GM18867 (cell line): ENCODE measurements at regions not wholly inside any gene's neighbourhood (a gene's known extent, or its start where the extent isn't known, plus 50 kb on each side); places are given as distances from the start of the nearest gene placed in this dataset.
"Not testable (repeated sequence)": the region's sequence is repeated elsewhere in the genome, so short reads cannot be mapped to it uniquely, and the experiment has no call there.

Experiments used
- ATAC-seq: cut with Tn5 transposase; IDR thresholded peaks from one replicate; pipeline ENCODE4 v1.9.1; 2021; ENCODE audit warnings: mild to moderate bottlenecking, moderate library complexity; ENCODE audit not compliant: unreplicated experiment

DNA sequence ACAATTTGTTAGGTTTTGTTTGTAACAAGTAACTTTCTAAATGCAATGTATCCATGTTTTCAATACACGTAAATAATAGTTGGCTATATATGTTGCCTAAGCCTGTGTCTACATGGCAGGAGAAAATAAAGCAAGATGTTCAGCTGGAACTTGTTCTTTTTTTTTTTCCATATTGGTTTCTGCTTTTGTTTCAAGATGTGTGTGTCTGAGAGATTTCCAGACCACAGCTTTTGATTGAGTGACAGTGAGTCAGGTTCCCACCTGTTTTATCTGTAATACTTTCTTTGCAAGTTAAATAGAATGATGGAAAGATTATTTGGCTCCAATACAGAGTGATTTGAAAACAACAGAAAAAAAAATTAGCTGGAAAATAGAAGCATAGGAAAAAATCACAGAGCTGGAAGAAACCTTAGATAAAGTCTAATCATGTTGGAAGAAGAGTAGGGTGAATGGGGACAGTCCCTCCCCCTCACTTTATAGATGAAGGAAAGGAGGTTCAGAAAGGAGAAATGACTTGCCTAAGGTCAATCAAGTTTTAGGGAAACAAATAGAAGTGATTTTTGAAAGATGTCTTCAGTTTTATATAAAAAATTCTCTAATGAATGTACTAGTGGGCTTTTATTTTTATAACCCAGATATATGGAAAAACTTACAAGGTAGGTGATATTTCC, 150.9 kb upstream of the STMND1 start:
- no peak for ATAC-seq

GRCh38 chr6:16950302-16950701, 151.5 kb upstream of the STMND1 start:
- no peak for ATAC-seq

- ATAC-seq = no peak
These were observed 152.1 kb upstream of the STMND1 start for GRCh38 chr6:16949716-16950115.

GRCh38 chr6:16948396-16948795, 153.5 kb upstream of the STMND1 start:
- no peak for ATAC-seq

GRCh38 chr6:16947375-16948015, 154.4 kb upstream of the STMND1 start:
- no peak for ATAC-seq

GRCh38 chr6:16944596-16944995, 157.3 kb upstream of the STMND1 start:
- no peak for ATAC-seq

DNA sequence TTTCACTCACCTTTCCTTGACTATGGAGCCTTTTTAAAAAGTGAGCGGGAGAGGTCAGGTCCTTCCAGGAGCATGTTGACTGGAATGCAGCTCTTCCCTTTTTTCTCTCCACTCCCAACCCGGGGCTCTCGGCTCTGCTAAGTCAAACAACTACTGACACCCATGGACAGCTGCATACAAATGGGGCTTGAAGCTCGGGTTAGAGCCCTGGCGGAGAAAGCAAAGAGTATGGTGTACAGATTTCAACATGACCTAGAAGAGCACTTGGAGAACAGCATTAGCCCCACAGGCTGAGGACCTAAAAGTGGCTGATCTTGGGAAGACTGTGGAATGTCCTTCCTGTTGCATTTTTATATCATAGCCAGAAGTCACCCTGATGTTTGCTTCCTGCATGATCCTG, 162.0 kb upstream of the STMND1 start:
- ATAC-seq = no peak

GRCh38 chr6:16939351-16939750, 162.5 kb upstream of the STMND1 start:
- ATAC-seq = no peak

- ATAC-seq = no peak
These were observed 165.0 kb upstream of the STMND1 start for GRCh38 chr6:16936893-16937292.

DNA sequence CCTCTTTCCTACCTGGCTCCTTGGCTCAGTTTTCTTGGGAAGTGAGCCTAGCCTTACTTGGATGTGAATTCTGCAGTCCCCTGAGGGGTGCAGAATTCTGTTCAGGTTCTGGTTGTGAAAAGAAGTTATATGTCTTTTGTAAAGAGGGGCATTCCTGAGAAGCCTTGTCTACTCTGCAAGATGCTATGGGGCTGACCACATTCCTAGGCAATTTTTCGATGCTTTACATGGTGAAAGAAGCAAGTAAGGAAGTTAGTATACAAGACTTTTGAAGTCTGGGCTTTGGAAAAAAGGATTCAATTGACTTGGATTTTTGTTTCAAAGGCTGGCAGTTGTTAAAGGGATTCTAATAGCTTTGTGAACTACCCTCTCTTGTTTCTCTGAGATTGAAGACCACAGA, 167.9 kb upstream of the STMND1 start:
- no peak for ATAC-seq

DNA sequence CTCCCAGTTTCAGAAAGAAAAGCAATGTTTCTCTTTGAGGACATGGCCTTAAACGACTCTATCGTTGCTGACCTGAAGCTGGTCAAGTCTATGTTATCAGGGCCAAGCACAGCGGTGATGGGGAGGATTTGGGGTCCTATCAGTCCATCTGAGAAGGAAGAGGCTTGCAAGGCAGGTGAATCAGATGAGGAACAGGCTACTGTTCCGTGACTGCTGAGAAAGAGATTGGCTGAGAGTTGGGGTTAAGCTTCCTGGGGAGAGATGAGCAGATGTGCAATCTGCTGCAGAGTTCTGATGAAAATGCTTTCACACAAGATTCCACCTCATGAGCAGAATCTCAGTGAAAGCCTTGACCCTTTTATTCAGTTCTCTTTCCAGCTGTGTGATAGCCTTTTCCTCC, 168.3 kb upstream of the STMND1 start:
- no peak for ATAC-seq

- ATAC-seq = no peak
These were observed 168.9 kb upstream of the STMND1 start for GRCh38 chr6:16932920-16933319.

DNA sequence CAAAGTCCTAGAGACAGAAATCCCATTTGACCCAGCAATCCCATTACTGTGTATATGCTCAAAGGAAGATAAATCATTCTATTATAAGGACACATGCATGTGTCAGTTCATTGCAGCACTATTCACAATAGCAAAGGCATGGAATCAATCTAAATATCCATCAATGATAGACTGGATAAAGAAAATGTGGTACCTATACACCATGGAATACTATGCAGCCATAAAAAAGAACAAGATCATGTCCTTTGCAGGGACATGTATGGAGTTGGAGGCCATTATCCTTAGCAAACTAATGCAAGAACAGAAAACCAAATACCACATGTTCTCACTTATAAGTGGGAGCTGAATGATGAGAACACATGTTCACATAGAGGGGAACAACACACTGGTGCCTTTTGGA, 169.8 kb upstream of the ATXN1 start:
- ATAC-seq = not testable (repeated sequence)

DNA sequence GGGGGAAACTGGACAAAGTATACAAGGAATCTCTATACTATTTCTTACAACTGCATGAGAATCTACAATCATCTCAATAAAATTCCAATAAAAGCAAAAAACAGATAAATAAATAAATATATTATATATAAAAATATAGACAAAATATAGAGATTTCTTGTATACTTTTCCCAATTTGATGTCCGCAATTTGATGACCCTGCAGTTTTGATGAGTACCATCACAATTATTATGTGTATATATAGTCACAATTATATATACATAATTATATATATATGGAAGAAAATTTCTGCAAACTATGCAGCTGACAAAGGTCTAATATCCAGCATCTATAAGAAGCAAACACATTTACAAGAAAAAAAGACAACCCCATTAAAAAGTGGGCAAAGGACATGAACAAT, 169.2 kb upstream of the ATXN1 start:
- ATAC-seq = no peak

- no peak for ATAC-seq
These were observed 168.5 kb upstream of the ATXN1 start for GRCh38 chr6:16929809-16930208.

DNA sequence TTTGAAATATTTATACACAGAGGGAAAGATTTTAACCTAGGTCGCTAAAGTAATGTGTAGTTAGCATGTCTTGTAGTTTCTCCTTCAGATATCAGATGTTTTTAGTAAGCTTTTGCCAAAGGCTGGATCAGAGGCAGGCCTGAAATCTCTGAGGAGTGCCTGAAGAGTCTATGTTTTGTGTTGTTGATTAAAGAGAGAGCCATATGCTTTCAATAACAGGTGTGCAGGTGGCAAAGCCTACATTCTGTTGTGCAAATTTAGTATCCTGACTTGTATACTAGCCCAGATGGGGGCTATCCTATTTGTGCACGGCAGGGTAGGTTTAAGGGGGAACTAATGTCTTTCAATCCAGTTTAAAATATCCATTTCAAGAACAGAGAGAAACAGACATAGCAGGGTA, 167.1 kb upstream of the ATXN1 start:
- no peak for ATAC-seq

- ATAC-seq = no peak
These were observed 165.9 kb upstream of the ATXN1 start for GRCh38 chr6:16927205-16927604.

- ATAC-seq = no peak
These were observed 164.2 kb upstream of the ATXN1 start for GRCh38 chr6:16925461-16925860.

GRCh38 chr6:16922282-16922681, 161.0 kb upstream of the ATXN1 start:
- ATAC-seq = no peak

DNA sequence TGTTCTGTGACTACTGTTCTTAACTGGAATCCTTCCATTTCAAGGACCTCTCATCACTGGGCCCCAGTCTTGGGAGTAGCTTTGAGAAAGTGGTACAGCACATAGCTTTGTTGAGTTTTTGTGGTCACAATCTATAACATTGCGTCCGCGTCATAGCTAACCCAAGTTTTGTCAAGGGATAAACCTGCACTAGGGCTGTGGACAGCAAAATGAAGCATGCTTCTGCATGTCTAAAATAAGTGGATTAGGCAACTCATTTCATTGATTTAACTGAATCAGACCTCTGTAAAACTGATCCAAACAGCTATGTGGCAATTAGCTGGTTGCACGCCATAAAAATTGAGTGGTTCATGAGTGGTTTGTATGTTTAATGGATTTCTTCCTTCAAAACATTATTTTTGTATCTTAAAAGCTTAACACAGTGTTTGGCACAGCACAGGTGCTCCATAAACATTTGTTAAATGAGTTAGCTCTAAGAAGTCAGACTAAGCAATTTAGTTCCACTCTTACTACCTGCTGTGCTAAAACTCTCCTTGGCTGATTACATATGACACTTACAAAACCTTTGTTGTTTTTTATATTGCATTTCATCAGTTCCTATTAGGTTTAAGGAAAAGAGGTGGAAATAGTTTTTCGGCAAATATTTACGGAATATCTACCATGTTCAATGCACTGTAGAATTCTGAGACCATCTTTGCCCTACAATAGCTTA, 160.3 kb upstream of the ATXN1 start:
- no peak for ATAC-seq

DNA sequence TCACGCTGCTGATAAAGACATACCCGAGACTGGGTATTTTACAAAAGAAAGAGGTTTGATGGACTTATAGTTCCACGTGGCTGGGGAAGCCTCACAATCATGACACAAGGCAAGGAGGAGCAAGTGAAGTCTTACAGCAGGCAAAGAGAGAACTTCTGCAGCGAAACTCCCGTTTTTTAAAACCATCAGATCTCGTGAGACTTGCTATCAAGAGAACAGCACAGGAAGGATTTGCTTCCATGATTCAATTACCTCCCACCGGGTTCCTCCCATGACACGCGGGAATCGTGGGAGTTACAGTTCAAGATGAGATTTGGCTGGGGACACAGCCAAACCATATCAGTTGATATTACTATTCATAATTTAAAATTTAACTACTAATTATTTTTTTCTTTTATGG, 157.3 kb upstream of the ATXN1 start:
- no peak for ATAC-seq

DNA sequence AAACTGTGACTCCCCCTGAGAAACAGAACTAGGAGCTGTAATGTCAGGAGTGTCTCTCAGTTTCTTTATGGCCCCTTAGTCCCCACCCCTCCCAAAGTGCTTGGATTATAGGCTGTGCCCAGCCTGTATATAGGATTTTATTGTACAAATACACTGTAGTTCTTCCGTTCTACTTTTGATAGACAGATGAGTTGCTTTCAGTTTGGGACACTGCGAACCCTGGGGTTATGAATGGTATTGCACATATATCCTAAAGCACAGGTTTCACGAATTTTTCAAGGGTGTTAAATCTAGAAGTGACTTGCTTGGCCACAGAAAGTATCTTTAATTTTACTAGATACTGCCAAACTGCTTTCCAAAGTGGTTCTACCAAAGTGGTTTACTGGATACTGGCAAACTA, 152.9 kb upstream of the ATXN1 start:
- no peak for ATAC-seq
